ENCODE measurements at regions not wholly inside any gene's neighbourhood (a gene's known extent, or its start where the extent isn't known, plus 50 kb on each side); places are given as distances from the start of the nearest gene placed in this dataset.

DNA sequence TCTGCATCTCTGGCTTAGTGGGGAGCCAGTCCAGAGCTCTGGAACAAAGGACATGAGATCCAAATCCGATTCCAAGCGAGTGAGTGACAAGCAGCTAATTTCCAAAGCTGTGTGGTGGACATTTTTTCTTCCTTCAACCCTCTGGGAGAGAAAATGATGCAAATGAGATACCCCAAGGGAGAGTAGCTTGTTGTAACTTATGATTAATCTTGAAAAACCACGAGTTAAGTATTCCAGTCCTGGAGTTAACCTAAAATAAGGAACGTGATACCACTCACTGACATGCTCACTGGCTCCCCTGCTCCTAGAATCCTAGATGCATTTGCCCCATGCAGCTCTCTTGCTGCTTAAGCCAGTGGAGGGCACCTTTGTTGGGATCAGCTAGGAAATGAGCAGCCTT, 116.0 kb upstream of the HABP2 start:
- Histone ChIP-seq H3K27me3 (ENCODE audit: insufficient read depth, poor library complexity, severe bottlenecking) (no peaks in the 10 kb centered on the region), H3K27ac (replicated peaks) (no peak overlapping the region), H3K4me3 (replicated peaks; ENCODE audit: insufficient read depth, low read length) (no peak overlapping the region)
- TF ChIP-seq, protein P1, sequence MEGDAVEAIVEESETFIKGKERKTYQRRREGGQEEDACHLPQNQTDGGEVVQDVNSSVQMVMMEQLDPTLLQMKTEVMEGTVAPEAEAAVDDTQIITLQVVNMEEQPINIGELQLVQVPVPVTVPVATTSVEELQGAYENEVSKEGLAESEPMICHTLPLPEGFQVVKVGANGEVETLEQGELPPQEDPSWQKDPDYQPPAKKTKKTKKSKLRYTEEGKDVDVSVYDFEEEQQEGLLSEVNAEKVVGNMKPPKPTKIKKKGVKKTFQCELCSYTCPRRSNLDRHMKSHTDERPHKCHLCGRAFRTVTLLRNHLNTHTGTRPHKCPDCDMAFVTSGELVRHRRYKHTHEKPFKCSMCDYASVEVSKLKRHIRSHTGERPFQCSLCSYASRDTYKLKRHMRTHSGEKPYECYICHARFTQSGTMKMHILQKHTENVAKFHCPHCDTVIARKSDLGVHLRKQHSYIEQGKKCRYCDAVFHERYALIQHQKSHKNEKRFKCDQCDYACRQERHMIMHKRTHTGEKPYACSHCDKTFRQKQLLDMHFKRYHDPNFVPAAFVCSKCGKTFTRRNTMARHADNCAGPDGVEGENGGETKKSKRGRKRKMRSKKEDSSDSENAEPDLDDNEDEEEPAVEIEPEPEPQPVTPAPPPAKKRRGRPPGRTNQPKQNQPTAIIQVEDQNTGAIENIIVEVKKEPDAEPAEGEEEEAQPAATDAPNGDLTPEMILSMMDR (IDR thresholded peaks at IDR 0.05; ENCODE audit: insufficient read depth, low read length): no peak
- no peak for TF ChIP-seq POLR2AphosphoS5 (IDR thresholded peaks at IDR 0.05; ENCODE audit: low read depth)
- TF ChIP-seq, protein P2, sequence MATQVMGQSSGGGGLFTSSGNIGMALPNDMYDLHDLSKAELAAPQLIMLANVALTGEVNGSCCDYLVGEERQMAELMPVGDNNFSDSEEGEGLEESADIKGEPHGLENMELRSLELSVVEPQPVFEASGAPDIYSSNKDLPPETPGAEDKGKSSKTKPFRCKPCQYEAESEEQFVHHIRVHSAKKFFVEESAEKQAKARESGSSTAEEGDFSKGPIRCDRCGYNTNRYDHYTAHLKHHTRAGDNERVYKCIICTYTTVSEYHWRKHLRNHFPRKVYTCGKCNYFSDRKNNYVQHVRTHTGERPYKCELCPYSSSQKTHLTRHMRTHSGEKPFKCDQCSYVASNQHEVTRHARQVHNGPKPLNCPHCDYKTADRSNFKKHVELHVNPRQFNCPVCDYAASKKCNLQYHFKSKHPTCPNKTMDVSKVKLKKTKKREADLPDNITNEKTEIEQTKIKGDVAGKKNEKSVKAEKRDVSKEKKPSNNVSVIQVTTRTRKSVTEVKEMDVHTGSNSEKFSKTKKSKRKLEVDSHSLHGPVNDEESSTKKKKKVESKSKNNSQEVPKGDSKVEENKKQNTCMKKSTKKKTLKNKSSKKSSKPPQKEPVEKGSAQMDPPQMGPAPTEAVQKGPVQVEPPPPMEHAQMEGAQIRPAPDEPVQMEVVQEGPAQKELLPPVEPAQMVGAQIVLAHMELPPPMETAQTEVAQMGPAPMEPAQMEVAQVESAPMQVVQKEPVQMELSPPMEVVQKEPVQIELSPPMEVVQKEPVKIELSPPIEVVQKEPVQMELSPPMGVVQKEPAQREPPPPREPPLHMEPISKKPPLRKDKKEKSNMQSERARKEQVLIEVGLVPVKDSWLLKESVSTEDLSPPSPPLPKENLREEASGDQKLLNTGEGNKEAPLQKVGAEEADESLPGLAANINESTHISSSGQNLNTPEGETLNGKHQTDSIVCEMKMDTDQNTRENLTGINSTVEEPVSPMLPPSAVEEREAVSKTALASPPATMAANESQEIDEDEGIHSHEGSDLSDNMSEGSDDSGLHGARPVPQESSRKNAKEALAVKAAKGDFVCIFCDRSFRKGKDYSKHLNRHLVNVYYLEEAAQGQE (IDR thresholded peaks at IDR 0.05; ENCODE audit: insufficient replicate concordance, low read depth): no peak
- no peak for DNase-seq (ENCODE audit: low read depth in 1 of 2, low spot score in 1 of 2)

DNA sequence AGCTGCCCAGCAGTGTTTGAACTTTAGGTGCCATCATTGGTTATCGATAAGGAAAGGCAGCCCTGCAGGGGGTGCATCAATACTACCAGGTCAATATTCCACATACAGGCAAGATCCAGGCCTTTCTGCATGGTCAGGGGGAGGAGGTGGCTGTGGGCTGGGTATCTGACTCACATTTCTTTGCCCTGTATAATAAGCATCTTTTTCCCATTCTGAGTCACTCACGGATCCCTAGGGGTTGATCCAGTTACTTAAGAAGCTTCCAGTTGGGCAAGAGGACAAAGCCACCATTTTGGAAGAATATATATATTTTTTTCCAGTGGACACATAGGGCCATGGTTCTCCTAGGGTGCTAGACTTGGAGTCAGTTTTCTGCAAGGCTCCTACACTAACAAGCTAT, 114.2 kb upstream of the HABP2 start:
- no peak overlapping the region for H3K27ac ChIP-seq (replicated peaks)
- no peak overlapping the region for H3K4me3 ChIP-seq (replicated peaks; ENCODE audit: insufficient read depth, low read length)
- H3K27me3 ChIP-seq (ENCODE audit: insufficient read depth, poor library complexity, severe bottlenecking): no peaks in the 10 kb centered on the region
- no peak for DNase-seq (ENCODE audit: low read depth in 1 of 2, low spot score in 1 of 2)
- TF ChIP-seq POLR2AphosphoS5 (IDR thresholded peaks at IDR 0.05; ENCODE audit: low read depth): no peak
- TF ChIP-seq, protein P2 (IDR thresholded peaks at IDR 0.05; ENCODE audit: insufficient replicate concordance, low read depth): no peak

DNA sequence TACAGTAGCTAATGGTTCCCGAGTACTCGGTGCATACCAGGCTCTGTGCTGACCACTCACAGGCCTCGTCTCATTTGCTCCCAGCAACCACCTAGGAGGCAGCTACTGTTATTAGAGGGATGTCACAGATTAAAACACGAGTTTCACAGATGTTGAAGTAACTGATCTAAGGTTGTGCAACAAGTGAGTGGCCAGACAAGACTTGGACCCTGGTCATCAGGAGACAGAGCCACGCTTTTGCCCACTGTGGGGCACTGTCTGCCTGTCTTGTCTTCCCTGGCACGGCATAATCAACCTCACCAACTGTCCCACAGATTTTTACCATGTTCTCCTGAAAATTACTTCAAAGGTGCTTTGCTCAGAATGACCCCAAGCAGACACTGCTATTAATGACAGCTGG, 111.6 kb upstream of the HABP2 start:
- Histone ChIP-seq H3K27ac (replicated peaks) (no peak overlapping the region), H3K27me3 (ENCODE audit: insufficient read depth, poor library complexity, severe bottlenecking) (no peaks in the 10 kb centered on the region), H3K4me3 (replicated peaks; ENCODE audit: insufficient read depth, low read length) (no peak overlapping the region)
- DNase-seq (ENCODE audit: low read depth in 1 of 2, low spot score in 1 of 2): no peak
- TF ChIP-seq POLR2AphosphoS5 (IDR thresholded peaks at IDR 0.05; ENCODE audit: low read depth): no peak

DNA sequence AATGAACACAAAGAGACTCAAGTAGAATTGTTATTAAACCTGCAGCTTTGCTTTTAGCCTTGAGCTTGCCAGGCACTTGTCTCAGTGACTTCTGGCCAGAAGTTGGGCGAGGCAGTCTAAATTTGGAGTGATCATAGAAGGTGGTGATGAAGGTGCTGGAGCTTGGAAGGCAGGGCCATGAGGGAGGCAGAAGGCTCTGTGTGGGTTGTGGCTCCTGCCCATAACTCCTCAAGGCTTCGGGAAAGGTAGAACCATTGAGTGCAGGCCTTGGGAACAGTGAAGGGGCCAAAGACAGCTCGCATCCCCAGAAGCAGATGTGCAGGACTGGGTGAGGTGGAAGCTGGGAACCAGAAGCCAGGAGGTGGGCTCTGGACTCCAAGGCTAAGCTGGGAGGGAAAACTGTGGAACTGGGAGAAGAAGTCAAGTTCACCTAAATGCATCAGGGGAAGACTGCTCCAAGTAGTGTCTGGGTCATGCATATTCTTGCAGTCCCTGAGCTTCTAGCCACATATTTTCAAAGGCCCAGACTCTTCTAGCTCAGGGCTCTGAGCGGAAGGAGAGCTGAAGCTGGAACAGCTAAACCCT, 111.1 kb upstream of the HABP2 start:
- TF ChIP-seq, protein P1 (IDR thresholded peaks at IDR 0.05; ENCODE audit: insufficient read depth, low read length): no peak
- no peak for TF ChIP-seq SPI1 (IDR thresholded peaks at IDR 0.05; ENCODE audit: borderline replicate concordance, low read depth)
- TF ChIP-seq, protein P2 (IDR thresholded peaks at IDR 0.05; ENCODE audit: insufficient replicate concordance, low read depth): no peak
- no peak for TF ChIP-seq GABPA (IDR thresholded peaks at IDR 0.05; ENCODE audit: low read depth)
- TF ChIP-seq POLR2AphosphoS5 (IDR thresholded peaks at IDR 0.05; ENCODE audit: low read depth): no peak
- Histone ChIP-seq H3K27me3 (ENCODE audit: insufficient read depth, poor library complexity, severe bottlenecking) (no peaks in the 10 kb centered on the region), H3K27ac (replicated peaks) (no peak overlapping the region), H3K4me3 (replicated peaks; ENCODE audit: insufficient read depth, low read length) (no peak overlapping the region)
- no peak for DNase-seq (ENCODE audit: low read depth in 1 of 2, low spot score in 1 of 2)

Data from HL-60 (cell line).